Hippocampal formation (tissue), 2 donors: ENCODE measurements at regions not wholly inside any gene's neighbourhood (a gene's known extent, or its start where the extent isn't known, plus 50 kb on each side); places are given as distances from the start of the nearest gene placed in this dataset.

Source experiments
- DNase-seq, 2 donors: peaks; one replicate each; lab custom pipeline; 2025; lab: John Stamatoyannopoulos, UW

DNA sequence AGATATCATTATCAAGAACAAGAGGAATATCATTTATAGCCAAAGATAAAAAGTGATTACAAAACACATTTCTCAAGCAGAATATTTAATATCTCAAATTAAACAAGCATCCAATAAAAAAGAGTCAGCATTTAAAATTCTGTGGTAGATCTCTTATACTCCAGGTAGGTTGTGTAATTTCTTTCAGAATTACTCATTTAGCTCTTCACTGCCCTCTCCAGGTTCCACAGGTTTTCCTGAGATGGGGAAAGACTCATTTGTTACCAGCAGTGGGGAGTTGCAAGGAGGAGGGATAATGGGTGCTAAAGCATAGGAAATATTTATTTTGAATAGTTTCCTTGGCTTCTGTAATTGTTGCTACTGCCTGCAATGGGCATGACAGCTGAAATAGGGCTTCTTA is 83.1 kb upstream of the RASGRP1 start:
- no peak for DNase-seq

DNA sequence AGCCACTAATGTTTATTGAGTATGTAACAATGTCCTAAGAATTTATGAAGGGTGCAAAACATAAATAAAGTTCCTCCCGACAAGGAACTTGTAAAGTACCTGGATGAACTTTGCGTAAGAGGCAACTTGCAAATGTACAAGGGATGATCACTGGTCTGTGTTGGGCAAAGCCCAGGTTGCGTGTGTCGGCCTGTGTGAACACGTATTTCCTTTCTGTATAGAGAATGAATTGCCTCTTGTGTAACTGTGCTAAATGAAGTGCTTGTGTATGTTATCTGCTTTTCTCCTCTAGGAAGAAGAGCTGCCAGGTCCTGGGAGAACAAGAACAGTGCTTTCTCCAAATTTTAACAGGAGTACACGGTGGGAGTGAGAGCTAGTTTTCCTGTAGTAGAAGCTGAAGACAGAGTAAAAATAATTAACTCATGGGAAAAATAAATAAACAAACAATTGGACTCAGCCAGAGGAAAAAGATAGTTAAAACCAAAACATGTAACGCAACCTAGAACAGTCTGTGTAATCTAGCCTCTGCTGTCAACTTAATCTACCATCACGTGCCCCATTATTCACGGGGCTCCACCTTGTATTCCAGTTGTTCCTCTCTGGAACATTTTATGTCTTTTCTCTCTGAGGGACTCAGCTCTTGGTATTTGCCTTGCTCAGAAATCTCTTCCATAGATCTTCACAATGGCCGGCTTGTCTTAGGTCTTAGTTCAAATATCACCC is 83.7 kb upstream of the RASGRP1 start:
- no peak for DNase-seq

DNA sequence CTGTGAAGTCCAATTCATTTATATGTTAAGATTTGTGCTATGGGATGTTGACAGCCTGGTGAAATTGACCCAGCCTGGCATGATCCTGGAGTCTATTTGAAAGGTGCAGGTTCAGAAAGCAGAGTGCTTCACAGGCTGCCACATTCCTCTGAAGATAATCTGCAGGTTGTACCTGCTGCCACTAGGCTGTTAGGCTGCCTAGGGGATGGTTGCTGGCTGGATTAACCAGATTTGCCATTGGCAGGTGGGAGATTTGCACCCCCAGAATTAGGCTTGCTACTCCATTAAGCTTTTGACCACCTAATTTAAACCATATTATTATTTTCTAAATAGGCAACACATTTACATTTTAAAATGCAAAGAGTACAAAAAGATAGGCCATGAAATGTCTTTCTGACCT is 85.8 kb upstream of the RASGRP1 start:
- DNase-seq, result no peak

DNA sequence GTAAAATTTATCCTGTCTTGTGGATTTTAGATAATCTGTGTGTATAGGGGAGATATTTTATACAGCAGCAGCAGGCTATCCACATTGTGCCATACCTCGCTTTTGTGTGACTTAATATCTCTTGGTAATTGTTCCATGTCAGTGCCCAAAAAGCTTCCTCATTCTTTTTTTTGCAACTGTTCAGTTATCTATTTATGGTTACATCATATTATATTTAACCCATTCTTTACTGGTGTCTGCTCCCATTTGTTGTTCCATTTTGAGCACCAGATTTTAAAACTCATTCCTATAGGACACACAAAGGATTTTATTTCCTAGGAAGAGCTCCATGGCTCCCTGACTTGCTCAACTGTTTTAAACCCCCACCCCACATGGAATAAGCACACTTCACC is 86.3 kb upstream of the RASGRP1 start:
- DNase-seq, result no peak

DNA sequence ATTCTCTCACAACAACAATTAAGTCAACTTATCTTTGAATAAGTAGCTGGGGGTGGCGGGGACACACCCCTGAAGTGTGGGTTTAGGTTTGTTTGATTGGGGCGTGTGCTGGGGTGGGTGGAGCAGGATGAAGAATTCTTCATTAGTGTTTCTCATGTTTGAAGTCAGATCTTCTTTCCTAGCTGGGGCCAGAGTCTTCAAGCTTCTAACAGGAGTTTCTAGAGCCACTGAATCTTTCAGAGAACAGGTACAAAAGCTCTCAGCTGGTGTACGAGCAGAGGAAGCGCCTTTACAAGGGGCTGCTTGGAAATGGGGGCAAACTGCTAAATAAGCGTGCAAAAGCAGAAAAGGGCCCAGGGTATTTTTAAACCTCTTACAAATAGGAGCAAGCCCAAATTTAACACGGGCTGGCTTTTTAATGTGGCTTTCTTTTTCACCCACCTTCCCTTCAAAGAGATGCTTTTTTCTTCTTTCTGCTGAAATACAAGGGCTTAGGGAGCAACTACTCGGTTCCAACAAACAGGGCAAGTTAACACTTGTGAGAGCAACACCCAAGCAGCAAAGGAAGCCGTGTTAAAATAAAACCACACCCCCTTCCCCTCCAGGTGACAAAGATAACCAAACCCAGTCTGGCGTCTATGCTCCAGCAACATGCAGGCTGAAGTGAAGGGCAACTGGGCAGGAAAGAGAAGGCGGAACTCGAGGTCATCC is 86.9 kb upstream of the RASGRP1 start:
- no peak for DNase-seq

DNA sequence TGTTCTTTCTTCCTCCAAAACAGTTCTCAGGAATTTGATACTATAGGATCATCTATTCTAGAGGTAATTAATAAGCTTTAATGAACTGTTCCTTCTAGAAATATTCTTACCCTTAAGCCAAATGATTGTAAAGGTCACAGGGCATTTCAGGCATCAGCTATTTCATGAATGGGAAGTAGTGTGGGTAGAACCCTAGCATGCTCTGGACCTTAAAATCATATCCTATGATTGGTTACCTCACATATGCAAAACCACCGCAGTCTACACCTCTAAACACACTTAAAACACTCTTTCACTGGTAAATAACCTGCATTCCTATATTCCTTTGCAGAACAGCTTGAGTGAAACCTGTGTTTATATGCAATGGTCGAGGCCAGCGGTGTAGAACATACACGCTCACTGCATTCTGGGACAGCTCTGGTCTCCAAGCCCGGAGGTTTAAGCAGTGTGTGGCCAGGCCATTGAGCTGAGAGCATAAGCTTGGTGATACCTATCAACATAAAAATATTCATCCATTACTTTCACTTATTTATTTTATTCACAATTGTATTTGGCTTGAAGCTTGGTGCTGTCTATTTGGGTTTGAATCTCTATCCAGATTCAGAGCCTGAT is 87.7 kb upstream of the RASGRP1 start:
- DNase-seq, result no peak

DNA sequence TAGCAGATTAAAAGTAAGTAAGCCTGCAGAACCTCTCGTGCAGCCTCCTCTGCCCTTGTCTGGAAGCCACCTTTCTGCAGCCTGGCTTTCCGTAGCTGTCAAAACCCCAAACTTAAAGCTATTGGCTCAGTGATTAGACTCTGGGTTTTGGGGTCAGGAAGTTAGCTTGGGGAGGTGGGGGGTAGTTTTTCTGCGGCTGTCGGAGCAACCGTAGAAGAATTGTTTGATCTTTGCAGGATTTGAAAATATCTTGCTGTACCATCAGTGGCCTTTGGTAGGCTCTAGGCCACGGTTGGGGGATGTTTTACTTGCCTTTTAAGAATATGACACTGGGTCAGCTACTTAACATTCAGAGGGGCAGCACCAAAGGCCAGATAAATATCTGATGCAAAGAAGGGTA is 88.4 kb upstream of the RASGRP1 start:
- DNase-seq, result no peak

DNA sequence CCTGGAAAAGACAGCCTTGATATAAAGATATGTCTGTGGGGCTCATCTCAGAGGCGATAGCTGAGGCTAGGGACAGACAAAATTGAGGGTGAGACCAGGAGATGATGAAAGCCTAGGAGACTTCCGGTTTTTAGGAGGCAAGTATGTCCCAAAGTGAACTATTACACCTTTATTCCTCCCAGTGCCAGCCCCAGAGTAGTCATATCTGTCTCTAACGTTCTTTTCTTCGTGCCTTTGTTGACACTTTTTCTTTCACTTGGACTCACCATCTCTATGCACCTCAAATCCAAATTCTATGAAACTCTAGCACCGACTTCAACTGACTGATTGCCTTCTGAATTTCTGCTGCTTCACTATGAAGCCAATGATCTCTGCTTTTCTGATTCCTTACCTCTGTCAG is 93.8 kb upstream of the RASGRP1 start:
- DNase-seq, result no peak

DNA sequence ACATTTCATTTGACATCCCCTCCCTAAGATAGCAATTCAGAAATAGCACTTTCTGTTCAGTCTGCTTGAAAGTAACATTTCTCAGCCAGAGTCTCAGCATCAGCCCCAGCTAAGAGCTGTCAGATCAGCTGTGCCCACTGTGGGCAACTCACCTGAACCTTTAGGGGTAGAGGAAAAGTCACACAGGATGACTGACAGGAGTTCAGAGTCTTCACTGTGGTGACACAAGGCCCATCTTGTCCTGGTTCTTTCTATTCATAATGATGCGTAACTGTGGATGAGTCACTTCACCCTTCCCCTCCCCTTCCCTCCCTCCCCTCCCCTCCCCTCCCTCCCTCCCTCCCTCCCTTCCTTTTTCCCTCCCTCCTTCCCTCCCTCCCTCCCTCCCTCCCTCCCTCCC is 96.1 kb upstream of the RASGRP1 start:
- DNase-seq, result no peak

DNA sequence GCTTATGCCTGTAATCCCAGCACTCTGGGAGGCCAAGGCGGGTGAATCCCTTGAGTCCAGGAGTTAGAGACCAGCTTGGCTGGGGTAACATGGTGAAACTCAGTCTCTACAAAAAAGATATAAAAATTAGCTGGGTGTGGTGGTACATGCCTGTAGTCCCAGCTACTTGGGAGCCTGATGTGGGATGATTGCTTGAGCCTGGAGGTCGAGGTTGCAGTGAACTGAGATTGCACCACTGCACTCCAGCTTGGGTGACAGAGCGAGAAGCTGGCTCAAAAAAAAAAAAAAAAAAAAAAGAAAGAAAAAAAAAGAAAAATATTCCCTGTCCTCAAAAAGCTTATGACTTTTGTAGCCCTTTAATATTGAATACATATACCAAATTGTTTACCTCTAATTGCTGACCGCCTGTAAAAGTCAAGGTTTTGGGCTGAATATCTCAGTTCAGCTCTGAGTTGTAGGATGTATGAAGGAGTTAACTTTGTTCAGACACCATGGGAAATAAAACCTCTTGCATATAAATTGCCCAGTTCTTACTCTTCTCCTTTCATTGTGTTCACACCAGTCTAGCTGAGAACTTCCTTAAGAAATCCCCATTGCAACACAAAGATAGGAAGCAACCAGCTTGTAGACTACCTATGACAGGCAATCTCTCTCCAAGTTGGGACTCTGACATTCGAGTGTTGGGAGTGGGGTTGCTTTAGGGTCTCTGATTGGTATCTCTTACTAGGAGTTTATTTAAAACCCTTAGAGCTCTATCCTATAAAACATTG is 97.6 kb upstream of the RASGRP1 start:
- no peak for DNase-seq

DNA sequence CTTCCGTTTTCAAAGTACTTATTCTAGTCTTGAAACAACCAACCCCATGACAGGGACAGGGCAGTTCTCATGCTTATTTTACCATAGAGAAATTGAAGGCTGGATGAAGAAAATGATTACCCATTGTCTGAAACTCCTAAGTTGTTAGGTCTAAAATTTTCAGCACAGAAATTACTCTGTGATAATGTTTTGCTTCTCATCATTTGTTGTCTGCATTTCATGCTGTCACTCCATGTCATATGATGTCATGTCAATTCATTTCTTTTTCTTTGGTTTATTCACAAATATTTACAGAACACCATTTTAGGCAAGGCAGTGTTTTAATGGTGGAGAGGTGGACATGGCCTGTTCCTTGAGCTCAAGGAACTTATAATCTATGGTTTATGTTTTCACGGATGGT is 98.2 kb upstream of the RASGRP1 start:
- DNase-seq, result no peak

DNA sequence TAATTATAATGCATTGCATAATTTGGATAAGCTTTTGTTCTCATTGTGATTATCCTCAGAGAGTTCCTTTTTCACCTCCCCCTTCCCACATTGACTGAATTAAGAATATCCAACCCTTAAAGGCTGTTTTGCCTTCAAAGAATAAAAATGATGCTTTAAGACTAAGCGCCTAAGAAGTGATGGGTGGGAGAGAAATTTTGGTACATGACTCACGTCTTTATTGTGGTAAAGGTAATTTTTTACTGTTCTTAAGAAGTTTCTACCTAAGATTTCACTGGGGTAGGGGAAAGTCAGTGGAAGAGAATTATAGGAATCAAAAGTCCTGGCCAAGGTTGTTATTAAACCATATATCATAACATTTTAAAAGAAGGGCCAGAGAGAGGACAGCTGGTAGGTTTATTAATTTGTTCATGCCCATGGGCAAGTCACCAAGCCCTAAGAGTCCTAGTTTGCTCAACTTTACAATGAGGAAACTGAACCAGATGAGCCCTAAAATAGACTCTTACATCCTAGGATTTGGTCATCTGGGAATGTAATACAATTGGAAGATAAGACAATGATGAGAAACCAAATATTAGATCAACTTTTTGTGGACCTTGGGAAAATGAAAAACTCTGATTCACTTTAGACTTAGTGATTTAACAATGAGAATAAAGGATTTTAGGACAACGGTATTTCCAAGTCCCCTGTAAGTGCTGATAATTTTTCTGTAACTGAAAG is 101.1 kb upstream of the RASGRP1 start:
- no peak for DNase-seq

DNA sequence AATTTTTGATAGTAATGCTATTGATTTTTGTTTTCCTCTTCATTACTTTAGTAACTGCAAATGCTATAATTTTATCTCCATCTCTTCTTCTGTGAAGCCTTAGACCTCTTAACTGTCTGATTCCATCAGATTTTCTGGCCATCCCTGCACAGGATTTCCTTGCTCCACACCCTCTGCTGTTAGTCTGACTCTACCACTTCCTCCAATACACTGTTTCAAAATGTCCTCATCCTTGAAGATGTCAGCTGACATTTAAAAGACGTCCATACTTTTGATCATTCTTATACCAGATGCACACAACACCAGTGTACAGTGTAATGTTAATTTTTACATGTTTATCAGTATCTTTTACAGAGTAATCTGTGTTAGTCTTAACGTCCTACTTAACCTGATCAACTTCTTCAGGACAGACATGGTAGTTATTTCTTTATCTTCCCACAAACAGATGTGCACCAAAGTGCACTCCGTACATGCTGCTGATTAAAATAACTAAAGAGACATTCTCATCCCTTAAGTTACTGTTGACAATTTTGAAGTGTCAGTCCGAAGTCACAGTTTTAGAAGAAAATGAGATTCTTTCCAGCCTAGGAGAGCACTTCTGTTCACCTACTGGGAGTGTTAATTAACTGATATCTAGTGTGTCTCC is 102.4 kb upstream of the RASGRP1 start:
- no peak for DNase-seq

DNA sequence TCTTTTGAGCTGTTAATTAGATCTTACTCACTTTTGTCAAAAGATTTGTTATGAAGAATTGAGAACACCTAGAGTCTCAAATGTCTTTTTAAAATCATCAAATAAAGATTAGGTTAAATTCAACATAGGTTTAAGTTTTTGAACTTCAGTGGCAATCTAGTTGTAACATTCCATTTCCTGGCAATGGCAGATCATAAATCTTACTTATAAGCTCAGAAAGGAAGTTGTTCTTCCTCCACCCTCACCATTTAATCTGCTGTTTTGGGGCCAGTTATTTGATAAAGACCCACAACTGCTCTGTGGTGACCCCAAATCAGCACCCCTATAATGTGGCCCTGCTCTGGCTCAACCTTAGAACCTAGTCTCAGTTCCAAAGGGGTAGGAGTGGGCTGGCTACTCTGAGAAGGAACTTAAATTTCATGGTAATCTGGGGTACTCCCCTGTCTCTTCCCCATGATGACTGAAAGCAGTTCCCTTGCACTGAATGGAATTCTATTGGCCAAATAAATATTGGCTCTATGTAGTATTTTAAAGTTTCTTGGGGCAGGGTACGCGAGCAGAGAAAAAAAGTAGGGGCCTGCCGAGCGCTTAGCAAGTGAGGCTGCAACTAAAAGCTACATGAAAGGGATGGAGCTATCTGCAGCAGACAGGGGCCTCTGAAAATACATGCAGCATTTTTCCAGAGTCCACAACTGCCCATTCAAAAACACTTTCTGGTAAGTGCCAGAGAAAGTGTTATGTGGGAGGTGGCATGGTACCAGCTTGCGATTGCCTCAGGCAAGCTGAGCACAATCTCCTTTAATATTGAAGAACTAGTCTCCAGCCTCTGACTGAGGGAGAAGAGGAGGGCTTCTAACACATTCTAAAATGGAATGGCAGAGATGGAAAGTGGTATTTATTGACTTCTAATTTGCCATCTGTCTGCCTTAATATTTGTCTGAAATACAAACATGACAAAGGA is 103.6 kb upstream of the RASGRP1 start:
- DNase-seq, result peak in 1 of 2 donors; percentile 20

DNA sequence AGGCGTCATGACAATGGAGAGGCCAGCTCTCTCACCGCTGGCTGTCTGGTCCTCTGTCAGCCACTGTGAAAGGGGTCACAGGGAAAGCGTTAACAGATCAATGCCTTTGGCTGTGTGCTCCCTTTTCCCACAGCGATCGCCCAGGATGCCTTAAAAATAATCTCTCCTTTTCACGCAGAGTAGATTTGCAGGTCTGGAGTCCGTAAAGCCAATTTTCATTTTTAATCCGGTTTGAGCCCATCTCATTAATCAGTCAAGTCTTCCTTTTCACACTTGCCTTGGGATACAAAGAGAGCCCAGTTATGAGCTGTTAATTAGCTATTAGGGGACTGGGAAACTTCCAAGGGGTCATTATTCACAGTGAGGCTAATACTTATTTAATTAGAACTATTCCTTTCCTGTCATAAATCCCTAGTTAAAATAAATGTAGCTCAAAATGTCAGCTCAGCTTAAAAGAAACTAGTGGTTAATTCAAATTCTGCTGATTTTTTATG is 104.3 kb upstream of the RASGRP1 start:
- DNase-seq, result peak in 1 of 2 donors; percentile 38

DNA sequence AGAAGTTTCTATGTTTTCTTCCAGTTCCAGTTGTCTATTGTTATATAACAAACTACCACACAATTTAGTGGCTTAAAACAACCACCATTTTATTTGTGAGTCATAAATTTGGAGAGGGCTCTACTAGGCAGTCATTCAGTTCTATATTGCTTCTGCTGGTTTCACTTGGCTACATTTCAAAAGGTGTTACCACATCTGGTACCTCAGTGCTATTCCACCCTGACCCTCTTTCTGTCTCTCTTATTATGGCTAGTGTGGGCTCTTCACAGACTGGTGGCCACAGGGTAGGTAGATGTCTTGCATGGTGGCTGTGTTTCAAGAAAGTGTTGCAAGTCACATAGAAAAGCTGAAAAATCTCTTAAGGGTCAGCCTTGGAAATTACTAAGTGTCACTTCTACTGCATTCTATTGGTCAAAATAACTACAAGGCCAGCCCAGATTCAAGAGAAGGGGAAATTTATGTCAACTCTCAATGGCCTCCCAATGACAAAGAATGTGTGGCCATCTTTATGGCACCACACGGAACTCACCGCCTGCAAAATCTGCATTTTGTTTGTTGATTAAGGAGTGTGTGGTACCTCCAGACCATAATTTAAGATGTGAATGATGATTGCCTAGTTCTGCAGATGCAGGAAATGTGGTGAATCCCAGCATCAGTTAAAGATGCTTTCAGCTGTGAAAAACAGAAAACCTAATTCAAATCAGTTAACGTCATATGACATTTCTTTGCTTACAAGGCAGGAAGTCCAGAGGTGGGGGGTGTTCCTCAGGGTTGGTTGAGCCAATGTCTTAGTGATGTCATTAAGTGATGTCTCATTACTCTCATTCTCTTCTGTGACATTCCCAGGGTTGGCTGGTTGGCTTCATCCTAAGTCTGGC is 105.8 kb upstream of the RASGRP1 start:
- DNase-seq, result no peak

DNA sequence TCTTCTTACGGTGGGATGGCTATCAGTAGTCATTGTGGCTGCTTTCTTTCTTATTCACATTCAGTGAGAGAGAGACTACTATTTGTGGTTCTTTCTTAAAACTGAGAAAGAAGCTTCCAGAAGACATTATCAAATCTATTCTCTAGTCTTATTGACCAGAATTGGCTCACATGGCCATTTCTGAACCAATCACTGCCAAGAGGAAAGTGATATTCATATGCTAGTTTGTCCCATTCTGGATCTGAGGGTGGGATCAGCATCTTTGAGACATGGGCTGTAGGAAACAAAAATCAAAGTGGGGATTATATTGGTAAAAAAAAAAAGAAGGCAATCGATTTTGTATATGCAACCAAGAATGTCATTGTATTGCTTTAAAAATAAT is 106.4 kb upstream of the RASGRP1 start:
- no peak for DNase-seq

DNA sequence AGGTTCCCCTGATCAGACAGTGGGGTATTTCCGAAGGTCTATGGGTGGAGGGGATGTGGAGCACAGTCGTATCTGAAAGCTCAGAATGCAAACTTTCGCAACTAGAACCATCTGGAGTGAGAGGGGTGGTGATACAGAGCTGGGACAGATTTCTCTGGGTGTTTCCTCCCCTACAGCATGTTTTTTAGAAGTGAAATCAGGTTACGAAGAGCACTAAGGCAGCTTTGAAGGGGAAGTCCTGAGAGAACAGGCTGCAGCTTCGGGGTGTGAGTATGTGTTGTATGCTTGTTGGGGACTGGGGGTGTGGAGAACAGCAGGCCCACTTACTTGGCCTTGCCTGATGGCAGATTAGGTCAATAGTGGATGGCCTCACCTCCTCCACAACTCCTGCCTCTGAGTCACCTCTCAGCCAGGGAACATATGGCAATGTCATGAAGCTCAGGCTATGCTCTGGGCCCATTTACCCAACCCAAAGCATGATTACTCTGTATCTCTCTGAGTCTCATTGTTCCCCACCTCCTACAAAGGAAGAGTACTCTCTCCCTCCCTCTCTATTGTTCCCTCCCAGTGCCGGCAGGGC is 107.2 kb upstream of the RASGRP1 start:
- peak in 1 of 2 donors; percentile 27 for DNase-seq

DNA sequence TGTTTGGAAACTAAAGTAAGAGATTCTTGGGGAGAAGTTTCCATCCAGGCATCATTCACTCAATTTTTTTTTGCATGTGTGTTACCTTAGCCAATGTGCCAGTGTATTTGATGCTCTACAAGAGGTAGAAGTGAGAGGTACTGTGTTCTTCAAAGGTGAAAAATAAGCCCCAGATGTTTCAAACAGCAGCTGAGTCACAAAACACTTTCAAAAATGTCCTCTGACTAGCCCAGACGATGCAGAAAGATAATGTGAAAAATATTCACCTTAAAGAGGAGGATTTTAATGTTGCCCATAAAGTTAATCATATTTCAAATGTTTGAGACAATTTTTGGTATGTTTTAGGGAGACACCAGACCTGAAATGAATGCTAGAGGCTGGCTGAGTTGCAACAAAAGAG is 107.7 kb upstream of the RASGRP1 start:
- DNase-seq, result no peak
